Middle frontal gyrus (tissue), 1 donor: ENCODE measurements at regions not wholly inside any gene's neighbourhood (a gene's known extent, or its start where the extent isn't known, plus 50 kb on each side); places are given as distances from the start of the nearest gene placed in this dataset.

Experiments
- DNase-seq: peaks from one replicate; pipeline ENCODE4 v3.0.0-alpha.2; 2015; ENCODE audit warnings: low spot score; ENCODE audit errors: extremely low spot score

DNA sequence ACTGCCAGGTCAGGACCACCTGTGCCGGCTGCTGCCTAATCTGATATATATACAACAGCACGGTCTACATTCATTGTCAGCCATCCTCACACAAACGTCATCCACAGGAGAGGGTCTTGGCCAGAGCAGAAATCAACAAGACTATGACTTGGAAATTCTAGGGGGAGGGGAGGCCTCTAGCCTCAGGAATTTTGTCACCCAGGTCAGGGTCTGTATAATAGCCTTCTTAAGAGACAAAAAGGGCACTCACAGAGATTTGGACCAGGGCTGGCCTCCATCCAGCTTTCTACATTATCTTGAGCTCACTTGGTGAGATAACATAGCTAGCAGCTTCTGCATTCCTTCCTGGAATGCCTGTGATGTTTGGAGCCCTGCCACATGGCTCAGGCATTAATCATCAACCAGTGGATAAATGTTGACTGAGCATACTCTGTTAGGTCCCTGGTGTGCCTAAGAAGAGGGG is 50.4 kb upstream of the CTIF start:
- no peak for DNase-seq

DNA sequence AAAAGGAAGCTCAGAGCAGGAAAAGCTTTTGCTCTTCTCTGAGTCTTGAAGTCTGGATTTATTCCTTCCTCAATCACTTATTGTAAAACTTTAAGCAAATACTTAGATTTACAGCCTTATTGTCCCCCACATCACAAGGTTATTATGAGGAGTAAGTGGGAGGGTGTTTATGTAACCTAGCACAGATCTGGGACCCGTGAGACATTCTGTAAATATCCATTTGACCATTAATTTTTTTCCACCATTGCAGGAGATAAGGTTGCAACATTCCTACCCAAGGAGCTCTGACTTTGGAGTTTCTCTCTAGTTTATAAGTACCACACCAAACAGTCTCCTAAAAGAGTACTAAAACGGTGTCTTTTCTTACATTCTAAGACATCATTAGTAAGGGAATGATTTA is 52.1 kb upstream of the CTIF start:
- DNase-seq, result no peak

GRCh38 chr18:48485828-48486405 is 52.9 kb upstream of the CTIF start:
- DNase-seq, result no peak

GRCh38 chr18:48481092-48481491 is 57.7 kb upstream of the CTIF start:
- DNase-seq, result no peak

- no peak for DNase-seq
These were observed 59.3 kb upstream of the CTIF start for GRCh38 chr18:48479531-48479930.

GRCh38 chr18:48477348-48477747 is 61.5 kb upstream of the CTIF start:
- DNase-seq, result no peak

DNA sequence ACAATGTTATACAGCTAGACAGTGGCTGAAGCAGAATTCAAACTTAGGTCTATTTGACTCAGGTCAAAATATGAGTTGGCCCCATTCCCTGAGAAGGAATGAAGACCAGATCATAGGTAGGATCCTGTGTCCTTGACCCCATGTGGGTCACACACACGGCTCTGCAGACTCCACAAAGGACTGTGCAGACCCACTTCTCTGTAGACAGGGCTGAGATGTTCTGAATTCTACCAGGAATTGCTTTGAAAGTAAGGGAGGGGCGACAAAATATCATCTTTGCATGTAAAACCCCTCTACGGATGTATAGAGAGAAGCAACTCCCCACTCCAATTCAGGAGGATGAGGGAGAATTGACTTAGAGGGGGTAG is 62.3 kb upstream of the CTIF start:
- DNase-seq, result no peak

- DNase-seq, result peak; percentile 9
These were observed 62.9 kb upstream of the CTIF start for GRCh38 chr18:48475635-48476549.

- no peak for DNase-seq
These were observed 64.6 kb upstream of the ZBTB7C start for GRCh38 chr18:48473816-48474215.

DNA sequence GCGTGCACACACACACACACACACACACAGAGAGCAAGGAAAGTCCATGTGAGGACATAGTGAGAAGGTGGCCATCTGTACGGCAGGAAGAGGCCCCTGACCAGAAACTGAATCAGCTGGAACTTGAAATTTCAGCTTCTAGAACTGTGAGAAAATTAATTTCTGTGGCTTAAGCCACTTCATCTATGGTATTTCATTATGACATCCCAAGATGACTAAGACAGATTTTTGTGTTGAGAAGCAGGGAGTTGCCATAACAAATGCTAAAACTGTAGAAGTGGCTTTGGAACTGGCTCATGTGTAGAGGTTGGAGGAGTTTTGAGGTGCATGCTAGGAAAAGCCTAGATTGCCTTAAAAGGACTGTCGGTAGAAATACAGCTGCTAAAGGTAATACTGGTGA is 63.4 kb upstream of the ZBTB7C start:
- DNase-seq, result no peak

GRCh38 chr18:48470484-48471180 is 61.4 kb upstream of the ZBTB7C start:
- DNase-seq, result no peak

DNA sequence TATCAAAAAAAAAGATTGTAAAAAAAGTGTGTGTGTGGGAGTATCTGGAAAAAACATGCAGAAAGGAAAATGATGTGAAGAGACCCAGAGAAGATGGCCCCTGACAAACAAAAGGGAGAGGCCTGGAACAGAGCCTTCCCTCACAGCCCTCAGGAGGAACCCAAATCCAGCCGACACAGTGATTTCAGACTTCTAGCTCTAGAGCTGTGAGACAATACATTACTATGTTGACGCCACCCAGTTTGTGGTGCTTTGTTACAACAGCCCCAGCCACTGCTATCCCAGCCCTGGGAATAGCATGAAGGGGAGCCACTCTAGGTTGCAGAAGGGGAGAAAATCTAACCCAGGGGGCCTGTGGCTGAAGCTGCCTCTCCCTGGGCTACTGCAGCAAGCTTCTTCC is 59.0 kb upstream of the ZBTB7C start:
- DNase-seq, result no peak

GRCh38 chr18:48467231-48467630 is 58.0 kb upstream of the ZBTB7C start:
- no peak for DNase-seq

DNA sequence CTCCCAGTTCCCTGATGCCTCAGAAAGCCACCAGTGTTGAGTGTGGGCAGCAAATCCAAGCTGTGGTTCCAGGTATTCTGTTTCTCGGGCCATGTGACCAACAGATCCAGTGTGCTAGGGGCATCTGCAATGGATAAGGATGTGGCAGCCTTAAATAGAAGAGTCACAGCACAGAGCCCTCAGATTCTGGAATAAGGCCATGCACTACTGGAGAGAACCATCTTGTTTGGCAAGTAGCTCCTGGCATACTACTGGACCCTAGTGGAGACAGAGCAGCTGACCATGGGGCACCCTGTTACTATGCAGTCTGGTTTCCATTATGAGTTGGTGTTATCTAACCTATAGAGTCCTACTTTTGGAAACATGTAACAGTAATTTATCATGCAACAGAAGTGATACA is 53.3 kb upstream of the ZBTB7C start:
- no peak for DNase-seq

GRCh38 chr18:48460929-48461583 is 51.9 kb upstream of the ZBTB7C start:
- no peak for DNase-seq

DNA sequence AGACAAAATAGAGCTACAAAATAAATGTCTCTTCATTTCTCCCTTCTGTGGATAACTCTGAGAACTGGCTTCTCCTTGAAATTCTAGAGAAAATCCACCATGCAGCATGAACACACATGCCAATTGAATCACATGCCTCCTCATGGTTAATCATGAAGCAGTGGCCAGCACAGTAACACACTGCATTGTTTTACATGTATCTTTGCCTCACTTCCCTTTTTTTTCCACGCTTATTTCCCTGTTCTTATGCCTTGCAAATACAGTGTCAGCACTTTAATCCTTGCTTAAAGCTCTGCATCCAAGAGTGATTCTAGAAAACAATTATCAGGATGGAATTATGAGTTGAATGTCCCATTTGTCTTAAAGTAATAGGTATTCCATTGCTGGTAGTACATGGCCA is 50.3 kb upstream of the ZBTB7C start:
- no peak for DNase-seq

- DNase-seq, result no peak
These were observed 49.8 kb upstream of the ZBTB7C start for GRCh38 chr18:48459016-48459415.
